ENCODE measurements at regions not wholly inside any gene's neighbourhood (a gene's known extent, or its start where the extent isn't known, plus 50 kb on each side); places are given as distances from the start of the nearest gene placed in this dataset.

- no peak for DNase-seq
- no peaks in the 10 kb centered on the region for H3K27me3 ChIP-seq (ENCODE audit: control insufficient read depth in 3 of 3, insufficient read depth in 3 of 3, low read length in 3 of 3)
- H3K9me3 ChIP-seq (ENCODE audit: control insufficient read depth in 2 of 2, insufficient read depth in 1 of 2, low read depth in 1 of 2, low read length in 1 of 2): peaks cover 0 to 8% of the 10 kb centered on the region in 2 donors
- H3K27ac ChIP-seq (ENCODE audit: low read depth in 1 of 3, low read length in 2 of 3): no peak overlapping the region
- WGBS, 3 donors: 52 to 79% (median 68%) methylated on average over 16 of the region's 16 CpGs
- FAIRE-seq: no peak
- no peaks in the 10 kb centered on the region for H3K4me1 ChIP-seq (ENCODE audit: control insufficient read depth in 3 of 3, insufficient read depth in 2 of 3, low read depth in 1 of 3, low read length in 2 of 3)
- H3K36me3 ChIP-seq (ENCODE audit: control insufficient read depth in 3 of 3, insufficient read depth in 2 of 3, low read depth in 1 of 3, low read length in 3 of 3): no peaks in the 10 kb centered on the region
- H3K4me3 ChIP-seq (ENCODE audit: low read depth in 1 of 3, low read length in 3 of 3): no peak overlapping the region
Observed at GRCh38 chr21:32135401-32136363, 143.2 kb downstream of the MIS18A start.

- no peak for FAIRE-seq
- peaks cover 0 to 8% of the 10 kb centered on the region in 2 donors for H3K9me3 ChIP-seq (ENCODE audit: control insufficient read depth in 2 of 2, insufficient read depth in 1 of 2, low read depth in 1 of 2, low read length in 1 of 2)
- no peak overlapping the region for H3K4me3 ChIP-seq (ENCODE audit: low read depth in 1 of 3, low read length in 3 of 3)
- H3K27me3 ChIP-seq (ENCODE audit: control insufficient read depth in 3 of 3, insufficient read depth in 3 of 3, low read length in 3 of 3): no peaks in the 10 kb centered on the region
- H3K4me1 ChIP-seq (ENCODE audit: control insufficient read depth in 3 of 3, insufficient read depth in 2 of 3, low read depth in 1 of 3, low read length in 2 of 3): no peaks in the 10 kb centered on the region
- H3K36me3 ChIP-seq (ENCODE audit: control insufficient read depth in 3 of 3, insufficient read depth in 2 of 3, low read depth in 1 of 3, low read length in 3 of 3): no peaks in the 10 kb centered on the region
- H3K27ac ChIP-seq (ENCODE audit: low read depth in 1 of 3, low read length in 2 of 3): no peak overlapping the region
- DNase-seq: no peak
- 70 to 87% (median 80%) methylated on average over 9 to 11 of the region's 11 CpGs for WGBS, 3 donors
Observed at GRCh38 chr21:32134441-32135130, 144.3 kb downstream of the MIS18A start.

- H3K4me1 ChIP-seq (ENCODE audit: control insufficient read depth in 3 of 3, insufficient read depth in 2 of 3, low read depth in 1 of 3, low read length in 2 of 3): no peaks in the 10 kb centered on the region
- H3K27ac ChIP-seq (ENCODE audit: low read depth in 1 of 3, low read length in 2 of 3): no peak overlapping the region
- FAIRE-seq (no peak), DNase-seq (no peak)
- 56 to 72% (median 61%) methylated on average over 2 of the region's 2 CpGs for WGBS, 3 donors
- no peaks in the 10 kb centered on the region for H3K36me3 ChIP-seq (ENCODE audit: control insufficient read depth in 3 of 3, insufficient read depth in 2 of 3, low read depth in 1 of 3, low read length in 3 of 3)
- peaks cover 0 to 13% of the 10 kb centered on the region in 2 donors for H3K9me3 ChIP-seq (ENCODE audit: control insufficient read depth in 2 of 2, insufficient read depth in 1 of 2, low read depth in 1 of 2, low read length in 1 of 2)
- H3K27me3 ChIP-seq (ENCODE audit: control insufficient read depth in 3 of 3, insufficient read depth in 3 of 3, low read length in 3 of 3): no peaks in the 10 kb centered on the region
- H3K4me3 ChIP-seq (ENCODE audit: low read depth in 1 of 3, low read length in 3 of 3): no peak overlapping the region
Observed at GRCh38 chr21:32132881-32133280, 146.0 kb downstream of the MIS18A start.

- Histone ChIP-seq H3K9me3 (ENCODE audit: control insufficient read depth in 2 of 2, insufficient read depth in 1 of 2, low read depth in 1 of 2, low read length in 1 of 2) (peaks cover 0 to 16% of the 10 kb centered on the region in 2 donors), H3K36me3 (ENCODE audit: control insufficient read depth in 3 of 3, insufficient read depth in 2 of 3, low read depth in 1 of 3, low read length in 3 of 3) (no peaks in the 10 kb centered on the region), H3K4me3 (ENCODE audit: low read depth in 1 of 3, low read length in 3 of 3) (no peak overlapping the region), H3K27me3 (ENCODE audit: control insufficient read depth in 3 of 3, insufficient read depth in 3 of 3, low read length in 3 of 3) (no peaks in the 10 kb centered on the region), H3K27ac (ENCODE audit: low read depth in 1 of 3, low read length in 2 of 3) (no peak overlapping the region), H3K4me1 (ENCODE audit: control insufficient read depth in 3 of 3, insufficient read depth in 2 of 3, low read depth in 1 of 3, low read length in 2 of 3) (no peaks in the 10 kb centered on the region)
- FAIRE-seq: no peak
- whole genome bisulfite sequencing, 3 donors: 78 to 82% (median 78%) methylated on average over 3 of the region's 3 CpGs
- no peak for DNase-seq
Observed at GRCh38 chr21:32132409-32132808, 146.4 kb downstream of the MIS18A start.

GRCh38 chr21:32131960-32132359 lies 146.9 kb downstream of the MIS18A start:
- no peak overlapping the region for H3K27ac ChIP-seq (ENCODE audit: low read depth in 1 of 3, low read length in 2 of 3)
- FAIRE-seq (no peak), DNase-seq (peak in 1 of 2 donors; percentile 4)
- no peaks in the 10 kb centered on the region for H3K4me1 ChIP-seq (ENCODE audit: control insufficient read depth in 3 of 3, insufficient read depth in 2 of 3, low read depth in 1 of 3, low read length in 2 of 3)
- no peaks in the 10 kb centered on the region for H3K36me3 ChIP-seq (ENCODE audit: control insufficient read depth in 3 of 3, insufficient read depth in 2 of 3, low read depth in 1 of 3, low read length in 3 of 3)
- WGBS, 3 donors: 63 to 68% (median 67%) methylated on average over 5 of the region's 5 CpGs
- H3K9me3 ChIP-seq (ENCODE audit: control insufficient read depth in 2 of 2, insufficient read depth in 1 of 2, low read depth in 1 of 2, low read length in 1 of 2): peaks cover 0 to 13% of the 10 kb centered on the region in 2 donors
- H3K27me3 ChIP-seq (ENCODE audit: control insufficient read depth in 3 of 3, insufficient read depth in 3 of 3, low read length in 3 of 3): no peaks in the 10 kb centered on the region
- H3K4me3 ChIP-seq (ENCODE audit: low read depth in 1 of 3, low read length in 3 of 3): no peak overlapping the region

GRCh38 chr21:32131164-32131563 lies 147.7 kb downstream of the MIS18A start:
- DNase-seq: no peak
- 56 to 73% (median 67%) methylated on average over 7 of the region's 7 CpGs for WGBS, 3 donors

GRCh38 chr21:32130031-32130891 lies 148.6 kb downstream of the MIS18A start:
- no peaks in the 10 kb centered on the region for H3K36me3 ChIP-seq (ENCODE audit: control insufficient read depth in 3 of 3, insufficient read depth in 2 of 3, low read depth in 1 of 3, low read length in 3 of 3)
- no peak for FAIRE-seq
- WGBS, 3 donors: 91 to 92% (median 92%) methylated on average over 5 of the region's 5 CpGs

More at GRCh38 chr21:32131164-32131563, 147.7 kb downstream of the MIS18A start:
- Histone ChIP-seq H3K36me3 (ENCODE audit: control insufficient read depth in 3 of 3, insufficient read depth in 2 of 3, low read depth in 1 of 3, low read length in 3 of 3) (no peaks in the 10 kb centered on the region), H3K27ac (ENCODE audit: low read depth in 1 of 3, low read length in 2 of 3) (no peak overlapping the region), H3K9me3 (ENCODE audit: control insufficient read depth in 2 of 2, insufficient read depth in 1 of 2, low read depth in 1 of 2, low read length in 1 of 2) (peaks cover 0 to 8% of the 10 kb centered on the region in 2 donors), H3K4me3 (ENCODE audit: low read depth in 1 of 3, low read length in 3 of 3) (no peak overlapping the region), H3K27me3 (ENCODE audit: control insufficient read depth in 3 of 3, insufficient read depth in 3 of 3, low read length in 3 of 3) (no peaks in the 10 kb centered on the region), H3K4me1 (ENCODE audit: control insufficient read depth in 3 of 3, insufficient read depth in 2 of 3, low read depth in 1 of 3, low read length in 2 of 3) (no peaks in the 10 kb centered on the region)
- no peak for FAIRE-seq

GRCh38 chr21:32127081-32127480 lies 151.8 kb downstream of the MIS18A start:
- FAIRE-seq: no peak

More at GRCh38 chr21:32130031-32130891, 148.6 kb downstream of the MIS18A start:
- Histone ChIP-seq H3K27ac (ENCODE audit: low read depth in 1 of 3, low read length in 2 of 3) (no peak overlapping the region), H3K4me1 (ENCODE audit: control insufficient read depth in 3 of 3, insufficient read depth in 2 of 3, low read depth in 1 of 3, low read length in 2 of 3) (no peaks in the 10 kb centered on the region), H3K27me3 (ENCODE audit: control insufficient read depth in 3 of 3, insufficient read depth in 3 of 3, low read length in 3 of 3) (no peaks in the 10 kb centered on the region), H3K4me3 (ENCODE audit: low read depth in 1 of 3, low read length in 3 of 3) (no peak overlapping the region), H3K9me3 (ENCODE audit: control insufficient read depth in 2 of 2, insufficient read depth in 1 of 2, low read depth in 1 of 2, low read length in 1 of 2) (peaks cover 0 to 8% of the 10 kb centered on the region in 2 donors)
- no peak for DNase-seq

More at GRCh38 chr21:32127081-32127480, 151.8 kb downstream of the MIS18A start:
- H3K27me3 ChIP-seq (ENCODE audit: control insufficient read depth in 3 of 3, insufficient read depth in 3 of 3, low read length in 3 of 3): no peaks in the 10 kb centered on the region
- H3K9me3 ChIP-seq (ENCODE audit: control insufficient read depth in 2 of 2, insufficient read depth in 1 of 2, low read depth in 1 of 2, low read length in 1 of 2): peaks cover 0 to 10% of the 10 kb centered on the region in 2 donors
- no peaks in the 10 kb centered on the region for H3K4me1 ChIP-seq (ENCODE audit: control insufficient read depth in 3 of 3, insufficient read depth in 2 of 3, low read depth in 1 of 3, low read length in 2 of 3)
- WGBS, 3 donors: 79 to 92% (median 84%) methylated on average over 3 of the region's 3 CpGs
- no peak overlapping the region for H3K4me3 ChIP-seq (ENCODE audit: low read depth in 1 of 3, low read length in 3 of 3)
- no peak overlapping the region for H3K27ac ChIP-seq (ENCODE audit: low read depth in 1 of 3, low read length in 2 of 3)
- H3K36me3 ChIP-seq (ENCODE audit: control insufficient read depth in 3 of 3, insufficient read depth in 2 of 3, low read depth in 1 of 3, low read length in 3 of 3): no peaks in the 10 kb centered on the region
- DNase-seq: no peak
